ENCODE measurements at regions not wholly inside any gene's neighbourhood (a gene's known extent, or its start where the extent isn't known, plus 50 kb on each side); places are given as distances from the start of the nearest gene placed in this dataset.

DNA sequence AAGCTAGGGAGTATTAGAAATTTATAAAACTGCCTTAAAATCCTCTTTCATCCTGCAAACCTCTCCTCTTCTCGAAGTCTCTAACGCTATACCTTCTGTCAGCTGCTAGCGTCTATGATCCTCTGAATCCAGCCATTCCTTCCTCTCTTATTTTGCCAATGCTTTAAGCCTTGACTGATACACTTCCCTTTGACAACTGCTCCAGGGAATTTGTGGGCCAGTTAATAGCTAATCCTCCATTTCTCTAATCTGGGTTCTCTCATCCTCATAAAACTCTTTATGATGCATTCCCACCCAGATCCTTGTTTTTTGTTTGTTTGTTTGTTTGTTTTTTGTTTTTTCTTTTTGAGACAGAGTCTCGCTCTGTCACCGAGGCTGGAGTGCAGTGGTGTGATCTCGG lies 293.6 kb upstream of the PUDP start:
- no peak overlapping the region for H3K4me2 ChIP-seq (ENCODE audit: low read length)
- no peaks in the 10 kb centered on the region for H3K36me3 ChIP-seq (ENCODE audit: insufficient read depth, low read length)
- no peaks in the 10 kb centered on the region for H3K79me2 ChIP-seq (ENCODE audit: insufficient read depth, low read length)
- no peaks in the 10 kb centered on the region for H3K4me1 ChIP-seq (ENCODE audit: insufficient read depth, low read length, severe bottlenecking)
- no peaks in the 10 kb centered on the region for H3K9me2 ChIP-seq (ENCODE audit: low read depth, low read length)
- H3K27ac ChIP-seq (ENCODE audit: low read depth, low read length, poor library complexity, severe bottlenecking), result no peak overlapping the region
- no peak overlapping the region for H3K9ac ChIP-seq (ENCODE audit: low read length)
- H3F3A ChIP-seq (ENCODE audit: insufficient read depth, low read length), result no peaks in the 10 kb centered on the region
- no peaks in the 10 kb centered on the region for H3K9me3 ChIP-seq (ENCODE audit: low read length)
- H3K4me3 ChIP-seq (ENCODE audit: low read depth, low read length, poor library complexity, severe bottlenecking), result no peak overlapping the region
- no peak overlapping the region for H2AFZ ChIP-seq (ENCODE audit: low read length)
- no peaks in the 10 kb centered on the region for H3K27me3 ChIP-seq (ENCODE audit: insufficient read depth, low read length)
- no peak for TF ChIP-seq EZH2 (IDR thresholded peaks at IDR 0.05; ENCODE audit: borderline replicate concordance, low read length)
- TF ChIP-seq, protein P1, sequence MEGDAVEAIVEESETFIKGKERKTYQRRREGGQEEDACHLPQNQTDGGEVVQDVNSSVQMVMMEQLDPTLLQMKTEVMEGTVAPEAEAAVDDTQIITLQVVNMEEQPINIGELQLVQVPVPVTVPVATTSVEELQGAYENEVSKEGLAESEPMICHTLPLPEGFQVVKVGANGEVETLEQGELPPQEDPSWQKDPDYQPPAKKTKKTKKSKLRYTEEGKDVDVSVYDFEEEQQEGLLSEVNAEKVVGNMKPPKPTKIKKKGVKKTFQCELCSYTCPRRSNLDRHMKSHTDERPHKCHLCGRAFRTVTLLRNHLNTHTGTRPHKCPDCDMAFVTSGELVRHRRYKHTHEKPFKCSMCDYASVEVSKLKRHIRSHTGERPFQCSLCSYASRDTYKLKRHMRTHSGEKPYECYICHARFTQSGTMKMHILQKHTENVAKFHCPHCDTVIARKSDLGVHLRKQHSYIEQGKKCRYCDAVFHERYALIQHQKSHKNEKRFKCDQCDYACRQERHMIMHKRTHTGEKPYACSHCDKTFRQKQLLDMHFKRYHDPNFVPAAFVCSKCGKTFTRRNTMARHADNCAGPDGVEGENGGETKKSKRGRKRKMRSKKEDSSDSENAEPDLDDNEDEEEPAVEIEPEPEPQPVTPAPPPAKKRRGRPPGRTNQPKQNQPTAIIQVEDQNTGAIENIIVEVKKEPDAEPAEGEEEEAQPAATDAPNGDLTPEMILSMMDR (IDR thresholded peaks at IDR 0.05; ENCODE audit: low read length), result no peak
- H4K20me1 ChIP-seq (ENCODE audit: insufficient read depth, low read length), result no peaks in the 10 kb centered on the region

DNA sequence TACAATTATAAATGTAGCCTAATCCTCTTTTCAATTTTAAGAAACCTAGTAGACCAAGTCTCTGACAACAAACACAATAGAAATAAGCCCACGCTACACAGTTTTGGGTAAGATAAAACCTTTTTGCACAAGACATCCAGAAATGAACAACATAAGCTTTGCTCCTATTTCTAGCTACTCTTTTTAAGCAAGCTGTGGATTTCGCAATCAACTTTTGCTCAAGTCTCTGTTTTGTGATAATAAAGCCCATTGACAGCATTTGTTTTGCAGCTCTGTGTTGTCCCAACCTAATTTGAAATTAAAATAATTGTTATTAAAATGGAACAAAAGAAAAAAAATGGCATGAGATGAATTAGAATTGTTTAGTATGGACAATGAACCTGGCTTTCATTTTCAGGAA lies 287.9 kb upstream of the PUDP start:
- no peaks in the 10 kb centered on the region for H3K9me3 ChIP-seq (ENCODE audit: low read length)
- H3F3A ChIP-seq (ENCODE audit: insufficient read depth, low read length), result no peaks in the 10 kb centered on the region
- H4K20me1 ChIP-seq (ENCODE audit: insufficient read depth, low read length), result no peaks in the 10 kb centered on the region
- no peak for TF ChIP-seq EZH2 (IDR thresholded peaks at IDR 0.05; ENCODE audit: borderline replicate concordance, low read length)
- TF ChIP-seq, protein P1 (IDR thresholded peaks at IDR 0.05; ENCODE audit: low read length), result no peak
- H2AFZ ChIP-seq (ENCODE audit: low read length), result no peak overlapping the region
- H3K36me3 ChIP-seq (ENCODE audit: insufficient read depth, low read length), result no peaks in the 10 kb centered on the region
- no peak overlapping the region for H3K4me2 ChIP-seq (ENCODE audit: low read length)
- no peaks in the 10 kb centered on the region for H3K79me2 ChIP-seq (ENCODE audit: insufficient read depth, low read length)
- H3K27me3 ChIP-seq (ENCODE audit: insufficient read depth, low read length), result no peaks in the 10 kb centered on the region
- H3K9ac ChIP-seq (ENCODE audit: low read length), result no peak overlapping the region
- H3K9me2 ChIP-seq (ENCODE audit: low read depth, low read length), result no peaks in the 10 kb centered on the region
- no peak overlapping the region for H3K4me3 ChIP-seq (ENCODE audit: low read depth, low read length, poor library complexity, severe bottlenecking)
- no peak overlapping the region for H3K27ac ChIP-seq (ENCODE audit: low read depth, low read length, poor library complexity, severe bottlenecking)
- H3K4me1 ChIP-seq (ENCODE audit: insufficient read depth, low read length, severe bottlenecking), result no peaks in the 10 kb centered on the region

DNA sequence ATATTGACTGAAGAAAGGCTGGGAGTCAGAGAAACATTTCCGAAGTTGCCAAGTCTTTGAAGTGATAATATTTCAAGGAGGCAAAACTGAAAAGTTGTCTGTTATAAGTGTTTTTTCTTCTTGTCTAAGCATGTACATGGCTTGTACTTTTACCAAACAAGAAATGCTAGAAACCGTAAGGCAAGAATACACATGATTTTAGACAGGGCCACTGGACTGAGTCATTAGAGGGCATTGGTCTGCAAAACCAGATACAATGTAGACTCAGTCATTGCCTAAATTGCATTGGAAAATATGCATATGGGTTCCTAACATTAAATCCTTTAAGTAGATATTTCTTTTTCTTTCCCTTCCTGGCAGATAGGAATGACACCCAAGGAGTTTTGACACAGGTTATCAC lies 284.9 kb upstream of the PUDP start:
- H2AFZ ChIP-seq (ENCODE audit: low read length), result no peak overlapping the region
- H3K27me3 ChIP-seq (ENCODE audit: insufficient read depth, low read length), result no peaks in the 10 kb centered on the region
- no peaks in the 10 kb centered on the region for H3K79me2 ChIP-seq (ENCODE audit: insufficient read depth, low read length)
- no peak for TF ChIP-seq EZH2 (IDR thresholded peaks at IDR 0.05; ENCODE audit: borderline replicate concordance, low read length)
- H4K20me1 ChIP-seq (ENCODE audit: insufficient read depth, low read length), result no peaks in the 10 kb centered on the region
- no peaks in the 10 kb centered on the region for H3K9me3 ChIP-seq (ENCODE audit: low read length)
- H3K9me2 ChIP-seq (ENCODE audit: low read depth, low read length), result no peaks in the 10 kb centered on the region
- H3K27ac ChIP-seq (ENCODE audit: low read depth, low read length, poor library complexity, severe bottlenecking), result no peak overlapping the region
- no peaks in the 10 kb centered on the region for H3K4me1 ChIP-seq (ENCODE audit: insufficient read depth, low read length, severe bottlenecking)
- no peak overlapping the region for H3K4me3 ChIP-seq (ENCODE audit: low read depth, low read length, poor library complexity, severe bottlenecking)
- H3K9ac ChIP-seq (ENCODE audit: low read length), result no peak overlapping the region
- H3K4me2 ChIP-seq (ENCODE audit: low read length), result no peak overlapping the region
- H3F3A ChIP-seq (ENCODE audit: insufficient read depth, low read length), result no peaks in the 10 kb centered on the region
- no peaks in the 10 kb centered on the region for H3K36me3 ChIP-seq (ENCODE audit: insufficient read depth, low read length)

DNA sequence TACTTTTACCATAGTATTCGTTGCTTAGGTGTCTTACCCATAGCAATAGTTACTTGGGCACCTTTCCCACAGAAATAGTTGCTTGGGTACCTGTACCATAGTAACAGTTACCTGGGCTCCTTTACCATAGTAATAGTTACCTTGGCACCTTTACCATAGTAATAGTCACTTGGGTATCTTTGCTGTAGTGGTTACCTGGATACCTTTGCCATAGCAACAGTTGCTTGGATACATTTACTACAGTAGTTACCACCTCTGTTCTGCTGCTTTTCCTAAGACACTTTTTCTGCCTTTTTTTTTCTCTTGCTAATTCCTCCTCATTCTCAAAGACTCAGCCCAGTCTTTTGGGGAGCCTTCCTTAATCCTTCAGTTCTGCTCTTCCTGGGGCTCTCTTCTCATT lies 272.8 kb upstream of the PUDP start:
- Histone ChIP-seq H3K4me2 (ENCODE audit: low read length) (no peak overlapping the region), H3K36me3 (ENCODE audit: insufficient read depth, low read length) (no peaks in the 10 kb centered on the region), H3K9me3 (ENCODE audit: low read length) (no peaks in the 10 kb centered on the region), H3F3A (ENCODE audit: insufficient read depth, low read length) (no peaks in the 10 kb centered on the region), H3K27ac (ENCODE audit: low read depth, low read length, poor library complexity, severe bottlenecking) (no peak overlapping the region), H3K79me2 (ENCODE audit: insufficient read depth, low read length) (no peaks in the 10 kb centered on the region), H3K27me3 (ENCODE audit: insufficient read depth, low read length) (no peaks in the 10 kb centered on the region), H3K4me1 (ENCODE audit: insufficient read depth, low read length, severe bottlenecking) (no peaks in the 10 kb centered on the region), H3K9me2 (ENCODE audit: low read depth, low read length) (no peaks in the 10 kb centered on the region), H3K9ac (ENCODE audit: low read length) (no peak overlapping the region), H3K4me3 (ENCODE audit: low read depth, low read length, poor library complexity, severe bottlenecking) (no peak overlapping the region), H2AFZ (ENCODE audit: low read length) (no peak overlapping the region), H4K20me1 (ENCODE audit: insufficient read depth, low read length) (no peaks in the 10 kb centered on the region)
- TF ChIP-seq, protein P1 (IDR thresholded peaks at IDR 0.05; ENCODE audit: low read length), result no peak
- TF ChIP-seq EZH2 (IDR thresholded peaks at IDR 0.05; ENCODE audit: borderline replicate concordance, low read length), result no peak
